PC-9 (cell line): ENCODE measurements at regions not wholly inside any gene's neighbourhood (a gene's known extent, or its start where the extent isn't known, plus 50 kb on each side); places are given as distances from the start of the nearest gene placed in this dataset.

Experiments
- EZH2 ChIP-seq: fragments of 200-600 bp; sonication (generic); IDR thresholded peaks from 2 replicates; pipeline ENCODE4 v1.8.0; 2017; ENCODE audit warnings: antibody characterized with exemption, low read depth
- TF ChIP-seq, protein P1 (sequence below): fragments of 200-600 bp; sonication (generic); conservative IDR thresholded peaks from 2 replicates; pipeline ENCODE4 v1.6.1; 2017; ENCODE audit warnings: mixed run types, antibody characterized with exemption, mild to moderate bottlenecking, moderate library complexity

DNA sequence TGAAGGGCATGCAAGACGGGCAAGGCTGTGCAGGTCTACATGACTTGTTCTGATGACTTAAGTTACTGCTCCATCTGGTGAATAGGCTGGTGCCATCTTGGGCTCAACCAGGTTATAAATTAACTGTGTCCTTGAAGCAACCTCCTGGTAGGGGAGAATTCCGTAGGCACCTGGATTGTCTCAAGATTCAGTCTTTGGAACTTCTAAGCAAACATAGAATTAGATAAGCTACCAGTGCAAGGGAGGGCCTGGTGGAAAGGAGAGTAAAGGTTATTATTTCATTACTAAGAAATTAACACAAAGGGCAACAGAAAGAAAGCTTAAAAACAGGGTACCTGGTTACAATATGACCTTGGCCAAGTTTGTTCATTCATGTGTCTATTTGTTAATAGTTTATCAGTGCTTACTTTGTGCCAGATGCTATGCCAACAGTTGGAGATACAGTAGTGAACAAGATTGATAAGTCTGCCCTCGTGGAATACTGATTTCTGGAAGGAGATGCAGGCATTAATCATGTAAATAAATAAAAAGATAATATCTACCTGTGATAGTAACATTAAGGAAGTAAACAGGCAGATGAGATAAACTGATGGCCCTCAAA lies 107.0 kb upstream of the PALS2 start:
- no peak for TF ChIP-seq EZH2
- TF ChIP-seq, protein P1, sequence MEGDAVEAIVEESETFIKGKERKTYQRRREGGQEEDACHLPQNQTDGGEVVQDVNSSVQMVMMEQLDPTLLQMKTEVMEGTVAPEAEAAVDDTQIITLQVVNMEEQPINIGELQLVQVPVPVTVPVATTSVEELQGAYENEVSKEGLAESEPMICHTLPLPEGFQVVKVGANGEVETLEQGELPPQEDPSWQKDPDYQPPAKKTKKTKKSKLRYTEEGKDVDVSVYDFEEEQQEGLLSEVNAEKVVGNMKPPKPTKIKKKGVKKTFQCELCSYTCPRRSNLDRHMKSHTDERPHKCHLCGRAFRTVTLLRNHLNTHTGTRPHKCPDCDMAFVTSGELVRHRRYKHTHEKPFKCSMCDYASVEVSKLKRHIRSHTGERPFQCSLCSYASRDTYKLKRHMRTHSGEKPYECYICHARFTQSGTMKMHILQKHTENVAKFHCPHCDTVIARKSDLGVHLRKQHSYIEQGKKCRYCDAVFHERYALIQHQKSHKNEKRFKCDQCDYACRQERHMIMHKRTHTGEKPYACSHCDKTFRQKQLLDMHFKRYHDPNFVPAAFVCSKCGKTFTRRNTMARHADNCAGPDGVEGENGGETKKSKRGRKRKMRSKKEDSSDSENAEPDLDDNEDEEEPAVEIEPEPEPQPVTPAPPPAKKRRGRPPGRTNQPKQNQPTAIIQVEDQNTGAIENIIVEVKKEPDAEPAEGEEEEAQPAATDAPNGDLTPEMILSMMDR, result no peak
